Colonic mucosa (tissue), 4 donors: ENCODE measurements at regions not wholly inside any gene's neighbourhood (a gene's known extent, or its start where the extent isn't known, plus 50 kb on each side); places are given as distances from the start of the nearest gene placed in this dataset.

Source experiments
- DNase-seq: peaks from one replicate; pipeline ENCODE4 v3.0.0-alpha.2; 2020
- H3K27ac ChIP-seq: fragments of 200-600 bp; one replicate; pipeline ENCODE4 v1.8.0; 2021
- H3K27me3 ChIP-seq: fragments of 200-600 bp; one replicate; pipeline ENCODE4 v1.8.0; 2021
- H3K36me3 ChIP-seq: fragments of 200-600 bp; one replicate; pipeline ENCODE4 v1.8.0; 2021
- H3K4me1 ChIP-seq: fragments of 200-600 bp; one replicate; pipeline ENCODE4 v1.8.0; 2021; ENCODE audit warnings: mild to moderate bottlenecking
- H3K4me3 ChIP-seq: fragments of 200-600 bp; one replicate; pipeline ENCODE4 v1.8.0; 2021
- H3K9ac ChIP-seq, 2 donors: one replicate each; pipeline ENCODE4 v1.7.0; 2013; ENCODE audit warnings: control low read depth in 2 of 2, low read depth in 2 of 2, low read length in 2 of 2
- H3K9me3 ChIP-seq: fragments of 200-600 bp; one replicate; pipeline ENCODE4 v1.8.0; 2021
- CTCF ChIP-seq: fragments of 200-600 bp; IDR thresholded peaks from one replicate; pipeline ENCODE4 v1.8.0; 2022; ENCODE audit warnings: antibody characterized with exemption, mild to moderate bottlenecking
- intact Hi-C: fragments of 100-400 bp; cut with DNase I; formaldehyde crosslinking; loops from one replicate; pipeline ENCODE4 v1.14.1; 2022
- donor health status: healthy.
- donor health status: DM: no; HTN: no; CAD: no.
- donor health status: DM: no; HTN: no; CAD: no.

GRCh38 chr2:239678186-239678490, 277.3 kb upstream of the HDAC4 start:
- Histone ChIP-seq H3K27ac (no peak overlapping the region), H3K36me3 (no peaks in the 10 kb centered on the region), H3K9ac (no peak overlapping the region), H3K9me3 (no peaks in the 10 kb centered on the region), H3K4me3 (no peak overlapping the region), H3K4me1 (no peaks in the 10 kb centered on the region), H3K27me3 (no peaks in the 10 kb centered on the region)
- intact Hi-C loops, result no loop called here
- no peak for TF ChIP-seq CTCF
- DNase-seq, result no peak

- no peak overlapping the region for H3K9ac ChIP-seq
- H3K4me1 ChIP-seq, result no peaks in the 10 kb centered on the region
- H3K4me3 ChIP-seq, result no peak overlapping the region
- DNase-seq, result no peak
- intact Hi-C loops, result no loop called here
- H3K9me3 ChIP-seq, result no peaks in the 10 kb centered on the region
- TF ChIP-seq CTCF, result no peak
- no peaks in the 10 kb centered on the region for H3K27me3 ChIP-seq
- no peak overlapping the region for H3K27ac ChIP-seq
- H3K36me3 ChIP-seq, result no peaks in the 10 kb centered on the region
Observed at GRCh38 chr2:239677453-239678185, 276.8 kb upstream of the HDAC4 start.

GRCh38 chr2:239676716-239677452, 276.1 kb upstream of the HDAC4 start:
- no peak overlapping the region for H3K27ac ChIP-seq
- no peak for TF ChIP-seq CTCF
- H3K4me1 ChIP-seq, result no peaks in the 10 kb centered on the region
- no peaks in the 10 kb centered on the region for H3K36me3 ChIP-seq
- no peaks in the 10 kb centered on the region for H3K27me3 ChIP-seq
- H3K9ac ChIP-seq, result no peak overlapping the region
- no peak for DNase-seq
- H3K9me3 ChIP-seq, result no peaks in the 10 kb centered on the region
- H3K4me3 ChIP-seq, result no peak overlapping the region
- intact Hi-C loops, result no loop called here

GRCh38 chr2:239675826-239676715, 275.3 kb upstream of the HDAC4 start:
- intact Hi-C loops, result no loop called here
- no peak for DNase-seq
- H3K9me3 ChIP-seq, result no peaks in the 10 kb centered on the region
- H3K4me3 ChIP-seq, result no peak overlapping the region
- no peak for TF ChIP-seq CTCF
- H3K27ac ChIP-seq, result no peak overlapping the region
- no peaks in the 10 kb centered on the region for H3K36me3 ChIP-seq
- H3K4me1 ChIP-seq, result no peaks in the 10 kb centered on the region
- no peaks in the 10 kb centered on the region for H3K27me3 ChIP-seq
- peak overlapping the region in 1 of 2 donors; percentile 5 for H3K9ac ChIP-seq

- no peaks in the 10 kb centered on the region for H3K4me1 ChIP-seq
- H3K36me3 ChIP-seq, result no peaks in the 10 kb centered on the region
- no peaks in the 10 kb centered on the region for H3K9me3 ChIP-seq
- H3K9ac ChIP-seq, result peak overlapping the region in 1 of 2 donors; percentile 5
- intact Hi-C loops, result no loop called here
- no peaks in the 10 kb centered on the region for H3K27me3 ChIP-seq
- no peak for DNase-seq
- TF ChIP-seq CTCF, result no peak
- H3K27ac ChIP-seq, result no peak overlapping the region
- H3K4me3 ChIP-seq, result no peak overlapping the region
Observed at GRCh38 chr2:239674981-239675825, 274.4 kb upstream of the HDAC4 start.
